ENCODE measurements at regions not wholly inside any gene's neighbourhood (a gene's known extent, or its start where the extent isn't known, plus 50 kb on each side); places are given as distances from the start of the nearest gene placed in this dataset.

- TF ChIP-seq CTCF (conservative IDR thresholded peaks at IDR 0.05 in 1 of 2, IDR thresholded peaks at IDR 0.05 in 1 of 2; ENCODE audit: low read depth in 1 of 2, low read length in 2 of 2) (no peak), EZH2 (IDR thresholded peaks at IDR 0.05; ENCODE audit: low read length, missing control alignments) (no peak)
Observed at GRCh38 chr21:41677671-41678015, 89.2 kb downstream of the RIPK4 start.

Measured in fibroblast of lung (primary cell).